Stimulated activated CD4-positive, alpha-beta T cell treated with anti-CD3 and anti-CD28 coated beads, Interleukin-4, amount 100 ng/mL, for 4 hours (primary cell): ENCODE measurements at regions not wholly inside any gene's neighbourhood (a gene's known extent, or its start where the extent isn't known, plus 50 kb on each side); places are given as distances from the start of the nearest gene placed in this dataset.
"Not testable (repeated sequence)": the region's sequence is repeated elsewhere in the genome, so short reads cannot be mapped to it uniquely, and the experiment has no call there.

Source experiments
- DNase-seq, 2 experiments: peaks; one replicate each; pipeline ENCODE4 v3.0.0-alpha.2; 2020

DNA sequence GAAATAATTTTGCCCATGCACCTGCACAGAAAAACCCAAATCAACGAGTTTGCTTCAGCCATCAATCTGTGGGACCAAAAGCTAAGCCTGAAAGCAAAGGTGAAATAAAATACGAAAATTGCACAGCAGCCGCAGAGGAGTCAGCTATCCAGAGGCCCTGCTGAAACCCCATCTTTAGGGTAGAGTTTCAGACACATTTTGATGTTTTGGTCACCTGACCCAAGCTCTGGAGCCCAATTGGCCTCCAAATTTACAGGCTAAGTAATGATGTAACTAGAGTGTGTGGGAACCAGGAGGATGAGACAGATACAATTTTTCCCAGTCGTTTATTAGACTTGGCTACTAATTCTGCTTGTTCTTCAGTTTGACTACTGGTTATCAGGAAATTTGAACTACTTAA lies 308.6 kb upstream of the ATP11B start:
- DNase-seq: no peak

DNA sequence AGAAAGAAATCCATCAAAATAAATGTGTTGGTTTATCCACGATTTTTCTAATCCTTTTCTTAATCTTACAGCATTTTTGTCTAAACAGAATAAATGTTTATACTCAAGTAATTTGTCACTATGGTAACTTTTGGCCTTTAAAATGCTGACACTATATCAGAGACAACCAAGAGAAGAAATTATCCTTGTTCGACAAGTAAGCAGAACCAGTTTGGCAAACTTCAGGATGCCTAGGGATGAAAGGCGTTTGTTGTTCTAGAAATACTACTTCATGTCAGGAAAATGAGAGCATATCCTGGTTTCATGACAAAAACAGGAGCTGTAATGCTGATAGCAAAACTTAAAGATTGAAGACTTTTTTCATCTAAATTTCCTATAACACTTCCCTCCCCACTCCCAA lies 308.0 kb upstream of the ATP11B start:
- no peak for DNase-seq

DNA sequence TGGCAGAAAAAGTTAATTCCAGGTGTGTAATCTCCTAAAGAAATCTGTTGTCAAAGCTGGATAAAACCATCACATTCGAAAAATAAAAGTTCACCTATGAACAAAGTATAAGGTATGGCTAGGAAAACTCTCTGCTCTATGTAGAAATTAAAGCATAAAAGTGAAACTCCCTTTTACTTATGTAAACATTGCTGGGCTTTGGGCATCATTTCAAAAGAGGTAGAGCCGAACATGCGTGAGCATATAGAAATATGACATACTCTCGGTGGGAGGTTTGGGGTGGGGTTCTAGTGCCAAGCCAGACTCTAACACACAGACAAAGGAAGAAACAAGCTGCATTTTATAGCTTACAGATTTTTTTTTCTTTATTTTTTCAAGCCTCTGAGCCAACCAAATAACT lies 306.8 kb upstream of the ATP11B start:
- no peak for DNase-seq

DNA sequence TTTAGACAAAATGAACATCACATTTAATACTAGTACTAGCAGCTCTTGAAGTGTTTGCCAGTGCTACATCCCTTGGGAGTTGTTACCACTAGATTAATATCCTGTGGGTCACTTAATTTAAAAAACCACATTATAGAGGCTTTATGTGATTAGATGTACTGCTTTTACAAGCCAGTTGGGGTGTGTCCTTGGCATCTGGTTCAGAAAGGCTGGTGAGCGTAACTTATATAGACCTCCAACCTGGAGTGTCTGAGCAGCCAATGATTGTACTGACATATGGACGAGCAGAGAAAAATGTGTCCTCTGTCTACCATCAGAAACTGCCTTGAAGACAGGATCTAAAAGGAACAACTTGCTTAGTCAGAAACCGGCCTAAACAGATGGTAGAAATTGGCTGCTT lies 306.2 kb upstream of the ATP11B start:
- DNase-seq: no peak

DNA sequence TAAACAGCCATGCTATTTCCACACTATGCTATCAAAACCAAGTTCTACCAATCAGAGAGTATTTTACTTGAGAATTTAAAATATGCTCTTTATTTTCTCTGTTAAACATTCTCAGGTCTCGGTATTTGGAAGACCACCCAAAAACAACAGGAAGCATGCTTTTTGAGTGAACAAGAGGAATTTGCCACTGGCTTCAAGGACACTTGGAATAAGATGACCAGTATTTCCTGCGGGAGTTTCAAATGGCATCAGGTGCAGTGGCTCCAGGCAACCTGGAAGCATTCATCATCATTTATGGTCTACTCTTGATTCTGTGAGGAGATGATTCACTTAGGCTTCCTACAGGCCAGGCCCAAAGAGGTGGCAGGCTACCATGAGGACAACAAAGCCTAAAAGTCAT lies 305.7 kb upstream of the ATP11B start:
- DNase-seq: no peak

DNA sequence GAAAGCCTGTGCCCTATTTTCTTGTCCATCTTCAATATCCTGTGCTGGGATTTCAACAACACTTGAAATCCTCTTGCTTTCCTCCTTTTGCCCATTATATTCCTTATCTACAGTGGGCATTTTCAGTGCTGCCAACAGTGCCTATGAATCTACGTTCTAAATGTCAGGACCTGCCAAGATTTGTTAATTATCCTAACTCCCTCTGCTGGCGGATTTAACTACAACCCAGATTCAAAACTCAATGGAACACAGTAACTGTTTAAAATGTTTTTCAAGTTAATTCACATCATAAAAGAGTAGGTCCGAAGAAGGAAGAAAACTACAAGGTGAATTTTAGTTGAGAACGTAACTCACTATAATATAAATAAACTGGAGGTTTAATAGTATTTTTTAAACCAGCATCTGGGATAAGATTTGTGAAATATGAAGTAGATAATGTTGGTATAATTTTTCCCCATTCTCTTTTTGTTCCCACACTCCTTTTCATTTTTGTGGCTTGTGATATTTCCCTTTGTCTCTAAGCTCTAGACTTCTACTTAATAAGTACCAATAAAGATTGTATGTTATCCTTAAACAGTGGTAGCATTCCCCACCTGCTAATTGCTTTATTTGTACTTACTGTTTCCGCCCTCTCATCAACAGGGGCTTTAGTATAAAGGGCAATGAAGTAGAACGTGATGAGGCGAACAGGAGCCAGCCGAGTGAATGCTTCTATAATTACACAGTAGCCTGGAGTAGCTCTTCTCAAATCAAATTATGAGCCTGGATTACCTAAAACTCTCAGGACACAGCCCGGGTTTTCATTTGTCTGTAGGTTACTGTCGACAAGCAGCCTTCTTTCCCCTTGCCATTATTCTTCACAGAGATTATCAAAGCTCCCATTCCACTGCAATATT lies 302.5 kb upstream of the ATP11B start:
- DNase-seq: no peak

DNA sequence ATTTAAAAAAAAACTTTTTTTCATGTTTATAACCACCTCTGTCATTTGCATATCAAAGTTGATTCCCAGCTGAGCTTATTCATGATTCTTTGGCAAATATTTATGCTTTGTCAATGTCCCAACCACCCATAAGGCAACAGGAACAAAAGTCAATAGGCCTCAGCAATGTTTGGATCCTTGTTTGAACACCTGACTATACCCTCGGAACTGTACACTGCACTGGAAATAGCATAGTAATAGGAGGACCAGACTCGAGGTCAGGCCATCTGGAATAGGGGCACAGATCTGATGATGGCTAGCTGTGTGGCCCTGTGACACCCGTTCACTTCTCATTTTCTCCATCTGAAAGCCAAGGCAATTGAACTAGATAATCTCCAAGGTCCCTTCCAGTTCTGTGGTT lies 301.7 kb upstream of the ATP11B start:
- no peak for DNase-seq

DNA sequence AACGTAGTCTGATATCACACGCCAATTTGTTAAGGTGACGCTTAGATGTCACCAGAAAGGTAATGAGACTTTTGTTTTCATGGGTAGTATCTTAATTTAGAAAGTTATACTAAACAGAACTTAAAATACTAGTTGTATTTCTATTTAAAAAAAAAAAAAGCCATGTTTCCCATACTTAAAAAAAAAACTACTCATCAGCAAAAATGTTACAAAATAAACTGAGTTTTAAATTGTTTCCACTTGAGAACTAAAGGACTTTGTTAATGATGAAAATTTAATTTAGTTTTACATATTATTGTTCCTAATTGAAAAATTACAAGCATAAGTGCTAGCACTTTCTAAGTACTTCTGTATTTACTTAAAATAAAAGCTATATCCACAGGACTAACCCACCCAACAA lies 300.8 kb upstream of the ATP11B start:
- DNase-seq: no peak

DNA sequence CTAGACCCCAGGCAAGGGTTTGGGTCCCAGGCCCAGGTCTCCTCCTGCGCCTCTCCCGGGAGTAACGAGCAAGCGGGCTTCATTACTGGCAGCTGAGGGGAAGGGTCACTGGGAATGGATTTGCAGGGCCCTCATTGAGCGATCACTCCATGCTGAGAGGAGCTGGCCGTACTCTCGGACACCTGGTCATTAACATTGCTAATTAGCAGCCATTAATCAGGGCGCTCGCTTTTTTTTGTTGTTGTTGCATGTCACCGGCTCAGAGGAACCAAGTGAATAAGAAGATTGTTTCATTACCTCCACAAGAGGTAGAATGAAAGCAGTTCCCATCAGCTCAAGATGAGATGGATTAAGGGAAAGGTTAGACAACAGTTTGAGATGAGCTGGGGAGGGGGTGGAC lies 293.0 kb upstream of the ATP11B start:
- no peak for DNase-seq

DNA sequence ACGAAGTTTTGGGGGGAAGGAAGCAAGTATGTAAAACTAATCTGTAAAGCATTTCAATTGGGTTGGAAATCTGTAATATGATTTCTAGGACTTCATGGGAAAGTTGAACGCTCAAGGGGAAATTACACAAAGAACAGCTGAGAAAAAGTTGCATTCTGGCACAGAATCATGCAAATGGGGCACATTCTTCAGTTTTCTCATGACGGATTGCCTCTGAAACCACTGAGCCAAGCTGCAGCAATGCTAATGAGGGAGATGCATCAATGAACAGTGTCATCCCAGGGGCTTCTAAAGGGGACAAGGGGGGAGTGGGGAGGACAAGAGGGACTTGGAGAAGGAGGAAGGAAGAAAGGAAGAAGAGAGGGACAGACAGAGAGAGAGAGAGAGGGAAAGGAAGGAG lies 291.4 kb upstream of the ATP11B start:
- DNase-seq: no peak

DNA sequence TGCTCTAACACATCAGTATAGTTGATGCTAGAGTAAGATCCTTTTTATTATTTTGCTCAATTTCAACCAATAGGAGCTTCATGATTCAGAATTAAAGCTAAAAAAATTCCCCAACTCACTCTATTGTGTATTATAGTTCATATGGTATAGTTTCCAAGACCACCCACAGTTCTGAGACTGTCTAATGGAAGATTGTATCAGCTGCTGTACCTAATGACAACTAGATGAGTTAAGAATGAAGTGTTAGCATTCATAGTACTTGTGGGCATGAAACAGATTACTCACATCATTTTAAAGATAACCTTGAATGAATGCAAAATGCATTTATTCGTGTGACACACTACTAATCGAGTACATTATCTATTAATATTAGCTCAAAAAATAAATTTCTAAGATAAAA lies 289.9 kb upstream of the ATP11B start:
- no peak for DNase-seq

DNA sequence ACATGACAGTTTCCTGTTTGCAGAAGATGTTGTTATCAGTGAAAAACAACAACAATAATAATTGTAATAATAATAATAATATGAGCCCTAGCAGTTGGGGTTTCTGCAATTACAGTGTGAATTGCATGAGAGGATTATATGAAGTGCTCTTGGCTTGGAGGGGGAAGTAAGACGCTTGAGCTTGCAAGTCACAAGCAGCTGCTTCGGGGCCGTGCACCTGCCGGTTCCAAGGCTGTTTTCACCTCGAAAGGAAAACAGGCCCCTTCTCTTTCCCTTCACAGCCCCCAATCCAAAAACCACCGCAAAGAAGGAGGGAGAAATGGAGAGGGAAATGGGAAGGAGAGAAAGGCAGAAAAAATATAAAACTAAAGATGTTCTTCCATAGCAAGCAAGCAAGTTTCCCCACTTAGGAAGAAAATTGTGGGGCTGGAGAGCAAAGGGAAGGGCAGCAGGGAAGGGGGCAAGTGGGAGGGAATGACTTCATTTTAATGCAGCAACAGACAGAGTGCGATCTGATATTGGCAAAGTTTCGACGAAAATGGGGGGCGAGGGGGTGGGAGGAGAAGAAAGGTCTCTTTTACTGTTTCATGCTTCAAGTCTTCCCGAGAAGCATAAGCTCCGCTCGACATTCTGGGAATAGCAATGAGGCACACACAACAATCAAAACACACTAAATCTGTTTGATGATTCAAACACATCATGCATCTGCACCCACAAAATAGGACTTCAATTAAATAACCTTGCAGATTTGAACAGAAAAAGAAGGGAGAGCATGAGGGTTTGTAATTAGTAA lies 284.2 kb upstream of the ATP11B start:
- DNase-seq: no peak

DNA sequence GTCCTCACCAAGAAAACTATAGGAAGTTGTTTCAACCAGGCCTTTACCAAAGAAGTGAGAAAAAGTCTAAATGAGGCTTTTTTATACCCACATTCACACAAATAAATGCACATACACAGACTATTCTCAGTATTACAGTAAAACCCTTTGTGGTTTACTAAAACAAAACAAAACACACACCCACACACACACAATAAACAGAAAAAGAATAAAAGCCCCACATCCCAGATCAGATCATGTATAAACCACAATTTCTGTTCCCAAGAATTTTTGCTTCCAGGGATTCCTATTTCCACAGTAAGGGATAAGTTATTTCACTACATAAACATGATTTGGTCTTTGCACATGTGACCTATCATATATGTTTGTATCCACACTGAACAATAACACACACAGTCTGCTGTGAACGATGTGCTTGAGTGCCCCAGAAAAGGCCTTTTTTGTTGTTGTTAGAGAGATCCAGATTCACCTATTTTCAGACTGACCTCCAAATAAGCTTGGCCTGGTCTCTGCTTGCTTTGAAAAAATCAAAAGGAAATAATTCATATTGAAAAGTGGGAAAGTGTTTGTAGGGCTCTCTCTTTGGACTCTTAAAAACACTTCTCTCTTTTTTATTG lies 283.4 kb upstream of the ATP11B start:
- no peak for DNase-seq

DNA sequence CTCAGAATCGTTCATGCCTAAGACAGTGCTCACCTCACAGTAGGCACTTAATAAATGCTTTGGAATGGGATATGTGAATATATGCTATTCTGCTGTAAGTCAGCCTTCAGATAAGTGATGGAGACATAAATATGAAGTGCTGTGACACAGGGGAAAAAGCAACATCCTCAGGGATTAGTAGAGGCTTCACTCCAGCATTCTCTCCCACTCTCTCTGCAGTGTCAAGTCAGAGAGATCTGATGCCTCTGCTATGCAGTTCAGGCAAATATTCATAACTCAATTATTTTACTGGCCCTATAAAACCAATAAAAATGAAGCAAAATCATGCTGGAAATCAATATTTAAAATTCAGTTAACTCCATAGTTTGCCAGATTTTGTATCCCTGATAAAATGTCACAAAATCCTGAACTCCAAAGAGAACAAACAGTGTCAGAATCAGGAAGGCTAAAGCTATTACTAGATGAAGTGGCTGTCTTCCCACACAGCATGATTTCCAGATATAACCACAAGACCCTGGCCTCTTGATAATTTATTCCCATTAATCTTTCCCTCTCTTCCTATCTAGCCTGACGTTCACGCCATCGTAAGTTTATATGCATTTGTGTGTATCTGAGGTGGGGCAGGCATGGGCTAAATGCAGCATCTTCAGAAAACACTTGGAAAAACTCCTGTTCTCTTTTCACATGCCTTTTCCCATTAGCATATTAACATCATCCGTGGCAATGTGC lies 278.9 kb upstream of the ATP11B start:
- DNase-seq: no peak

DNA sequence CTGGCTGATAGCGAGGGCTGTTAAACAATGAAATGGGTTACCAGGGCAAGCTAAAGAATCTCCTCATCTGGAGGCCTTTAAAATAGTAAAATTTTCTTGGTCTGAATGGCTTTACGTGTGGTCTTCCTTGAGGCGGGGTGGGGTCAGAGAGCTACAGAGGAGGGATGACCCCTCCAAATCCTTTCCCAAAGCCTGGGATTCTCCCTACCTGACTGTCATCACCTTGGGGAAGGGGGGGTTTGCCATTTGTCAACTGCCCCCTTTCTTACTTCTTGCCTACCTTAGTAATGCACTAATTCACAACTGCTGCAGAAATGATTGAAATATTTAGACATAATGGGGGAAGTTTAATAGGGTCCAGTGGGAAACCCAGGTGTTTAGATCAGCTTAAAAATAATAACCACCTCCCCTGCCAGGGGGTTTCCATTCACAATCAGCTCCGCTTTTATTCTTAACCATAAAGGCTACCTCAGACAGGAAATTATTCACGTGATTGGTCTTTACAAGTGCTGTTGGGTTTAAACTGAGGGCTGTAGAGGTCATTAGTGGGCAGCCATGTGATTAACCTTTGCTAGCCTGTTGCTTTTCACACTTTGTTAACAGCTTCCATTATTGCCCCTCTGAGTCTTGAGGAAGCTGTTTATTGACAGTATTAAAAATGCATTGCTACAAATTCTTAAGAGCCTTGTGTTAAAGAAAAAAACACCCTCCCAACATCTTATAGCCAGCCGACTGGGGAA lies 276.5 kb upstream of the ATP11B start:
- DNase-seq: no peak

DNA sequence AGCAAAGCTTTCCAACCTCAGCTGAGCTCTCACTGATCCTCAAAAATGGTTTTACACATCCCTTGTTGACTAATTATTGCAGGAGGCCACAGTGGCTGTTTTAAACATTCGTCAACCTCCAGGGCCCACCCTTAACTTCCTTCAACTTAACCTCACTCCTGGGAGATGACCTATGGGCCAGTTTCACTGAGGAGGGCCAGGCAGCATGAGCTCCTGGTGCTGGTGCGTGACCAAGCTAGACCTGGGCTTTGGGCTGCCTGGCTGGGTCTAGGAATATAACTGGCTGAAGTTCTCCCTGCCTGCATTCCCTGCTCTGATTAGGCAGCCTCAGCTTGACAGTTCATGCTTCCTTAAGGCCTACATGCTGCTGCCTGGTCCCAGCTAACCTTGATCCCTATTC lies 273.7 kb upstream of the ATP11B start:
- DNase-seq: no peak

DNA sequence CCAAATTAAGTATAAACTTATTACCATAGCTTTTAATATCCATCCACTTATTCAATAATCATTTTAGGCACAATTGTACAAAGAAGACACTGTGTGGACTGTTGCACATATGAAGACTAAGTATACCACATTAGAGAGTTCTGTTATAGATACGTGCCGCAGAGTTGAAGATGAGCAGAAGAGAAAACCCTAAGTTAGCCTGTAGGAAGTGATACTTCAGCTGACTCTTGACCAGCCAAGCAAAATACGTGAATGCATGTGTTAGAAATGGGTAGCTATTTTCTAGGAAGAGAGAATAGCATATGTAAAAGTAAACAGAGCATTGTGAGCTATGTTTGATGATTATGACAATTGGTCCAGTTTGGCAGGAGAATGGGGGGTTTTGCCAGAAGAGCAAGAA lies 272.0 kb upstream of the ATP11B start:
- no peak for DNase-seq

DNA sequence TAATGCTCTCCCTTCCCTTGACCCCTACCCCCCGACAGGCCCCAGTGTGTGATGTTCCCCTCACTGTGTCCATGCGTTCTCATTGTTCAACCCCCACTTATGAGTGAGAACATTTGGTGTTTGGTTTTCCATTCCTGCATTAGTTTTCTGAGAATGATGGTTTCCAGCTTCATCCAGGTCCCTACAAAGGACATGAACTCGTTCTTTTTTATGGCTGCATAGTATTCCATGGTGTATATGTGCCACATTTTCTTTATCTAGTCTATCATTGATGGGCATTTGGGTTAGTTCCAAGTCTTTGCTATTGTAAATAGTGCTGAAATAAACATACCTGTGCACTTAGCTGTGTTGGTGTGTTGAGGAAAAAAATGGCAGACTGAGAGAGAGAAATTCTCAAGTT lies 269.9 kb upstream of the ATP11B start:
- not testable (repeated sequence) for DNase-seq

DNA sequence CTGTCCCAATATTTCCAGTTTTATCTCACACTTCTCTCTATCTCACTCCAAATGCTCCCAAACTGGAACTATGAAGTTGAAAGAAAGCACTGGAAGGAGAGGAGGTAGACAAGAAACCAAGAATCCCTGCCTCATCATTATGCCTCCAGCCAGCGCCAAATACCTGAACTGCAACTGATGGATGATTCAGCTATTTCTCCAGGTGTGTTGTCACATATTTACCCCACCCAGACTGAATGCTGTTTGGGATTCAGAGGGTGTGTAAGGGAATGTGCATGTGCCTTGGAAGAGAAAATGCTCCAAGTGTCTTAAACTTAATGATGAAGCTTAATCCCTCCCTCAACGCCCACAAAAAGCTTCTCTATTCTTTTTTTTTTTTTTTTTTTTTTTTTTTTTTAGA lies 269.5 kb upstream of the ATP11B start:
- no peak for DNase-seq

DNA sequence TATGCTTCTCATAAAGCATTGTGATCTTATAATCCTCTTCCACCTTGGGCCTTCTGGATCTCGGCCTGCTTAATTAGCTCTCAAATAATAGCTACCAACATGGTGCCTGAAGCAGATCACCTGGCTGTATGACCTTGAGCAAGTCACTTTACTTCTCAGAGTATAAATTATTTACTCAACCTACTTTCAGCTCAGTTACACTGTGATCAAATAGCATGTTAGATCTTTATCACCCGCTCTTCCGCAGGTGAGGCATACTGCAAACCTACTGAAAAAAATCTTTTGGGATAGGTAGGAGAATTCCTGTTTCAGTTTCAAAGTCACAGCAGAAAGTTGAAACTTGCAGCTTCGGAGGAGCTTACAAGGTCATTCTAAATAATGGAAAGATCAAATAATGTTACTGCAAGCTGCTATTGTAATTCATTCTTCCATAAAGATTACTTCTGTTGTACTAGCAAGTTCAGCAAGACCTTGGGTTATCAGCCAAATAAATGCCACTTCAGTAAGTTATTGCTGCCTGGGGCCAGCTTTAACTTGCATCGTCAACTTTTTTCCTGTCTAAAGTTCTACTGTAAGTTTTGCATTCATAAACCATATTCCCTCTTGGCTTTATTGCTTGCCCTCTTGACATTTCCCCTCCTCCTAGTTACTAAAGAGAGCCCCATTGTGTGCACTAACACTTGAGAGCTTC lies 268.4 kb upstream of the ATP11B start:
- no peak for DNase-seq

DNA sequence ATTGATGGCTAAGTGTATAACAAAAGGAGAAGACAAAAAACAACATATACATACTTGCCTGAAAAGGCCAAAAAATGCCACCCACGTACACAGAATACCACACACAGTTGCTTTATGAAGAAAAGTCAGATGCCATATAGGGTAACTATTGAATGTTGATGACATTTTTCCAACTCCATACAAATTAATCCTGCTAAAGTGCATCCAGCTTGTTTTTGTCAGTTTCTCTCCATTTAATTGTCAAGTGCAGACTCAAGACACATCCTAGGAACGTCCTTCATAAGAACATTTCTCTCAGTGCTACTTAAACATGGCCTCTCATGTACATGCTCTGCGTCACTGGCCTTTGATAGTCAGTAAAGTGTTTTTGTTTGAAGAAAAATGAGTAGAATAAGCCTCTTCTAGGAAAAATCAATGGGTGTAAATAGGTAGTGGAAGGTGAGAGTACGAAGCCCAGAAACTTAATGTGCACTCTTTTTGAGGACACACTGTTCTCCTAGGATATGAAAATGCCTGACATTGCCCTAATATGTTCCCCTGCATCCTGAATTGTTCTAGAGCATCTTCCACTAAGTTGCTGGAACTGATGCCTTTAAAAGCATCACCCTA lies 267.4 kb upstream of the ATP11B start:
- no peak for DNase-seq
